GM18508 (cell line): ENCODE measurements at regions not wholly inside any gene's neighbourhood (a gene's known extent, or its start where the extent isn't known, plus 50 kb on each side); places are given as distances from the start of the nearest gene placed in this dataset.

Experiments used
- ATAC-seq: cut with Tn5 transposase; IDR thresholded peaks from one replicate; pipeline ENCODE4 v1.9.1; 2021; ENCODE audit warnings: moderate number of reproducible peaks; ENCODE audit not compliant: insufficient read depth, unreplicated experiment

GRCh38 chr10:131010965-131011575 lies 300.5 kb downstream of the TCERG1L start:
- ATAC-seq: no peak

- no peak for ATAC-seq
Measured at GRCh38 chr10:131011936-131012640, 299.4 kb downstream of the TCERG1L start.

- no peak for ATAC-seq
Measured at GRCh38 chr10:131012641-131012985, 298.9 kb downstream of the TCERG1L start.

GRCh38 chr10:131013281-131013912 lies 298.1 kb downstream of the TCERG1L start:
- no peak for ATAC-seq

DNA sequence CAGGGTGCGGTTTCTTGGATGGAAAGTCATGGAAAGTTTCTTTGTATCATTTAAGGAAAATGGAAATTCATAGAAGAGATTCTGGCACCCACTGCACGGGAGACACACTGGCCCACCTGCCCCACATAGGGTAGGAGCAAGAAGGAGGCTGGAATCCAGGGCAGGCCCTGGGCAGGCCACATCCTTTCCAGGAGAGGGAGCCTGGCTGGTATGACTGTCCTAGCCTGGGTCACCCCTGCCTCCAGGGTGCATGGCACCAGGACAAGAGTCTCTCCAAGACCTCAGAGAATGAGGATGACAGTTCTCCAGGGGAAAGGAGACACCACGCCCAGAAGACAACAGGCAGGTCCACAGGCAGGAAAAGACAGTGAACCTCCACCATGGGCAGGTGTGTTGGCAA lies 297.2 kb downstream of the TCERG1L start:
- no peak for ATAC-seq

- ATAC-seq: no peak
Measured at GRCh38 chr10:131015271-131015670, 296.2 kb downstream of the TCERG1L start.

- ATAC-seq: no peak
Measured at GRCh38 chr10:131016556-131016955, 295.0 kb downstream of the TCERG1L start.

DNA sequence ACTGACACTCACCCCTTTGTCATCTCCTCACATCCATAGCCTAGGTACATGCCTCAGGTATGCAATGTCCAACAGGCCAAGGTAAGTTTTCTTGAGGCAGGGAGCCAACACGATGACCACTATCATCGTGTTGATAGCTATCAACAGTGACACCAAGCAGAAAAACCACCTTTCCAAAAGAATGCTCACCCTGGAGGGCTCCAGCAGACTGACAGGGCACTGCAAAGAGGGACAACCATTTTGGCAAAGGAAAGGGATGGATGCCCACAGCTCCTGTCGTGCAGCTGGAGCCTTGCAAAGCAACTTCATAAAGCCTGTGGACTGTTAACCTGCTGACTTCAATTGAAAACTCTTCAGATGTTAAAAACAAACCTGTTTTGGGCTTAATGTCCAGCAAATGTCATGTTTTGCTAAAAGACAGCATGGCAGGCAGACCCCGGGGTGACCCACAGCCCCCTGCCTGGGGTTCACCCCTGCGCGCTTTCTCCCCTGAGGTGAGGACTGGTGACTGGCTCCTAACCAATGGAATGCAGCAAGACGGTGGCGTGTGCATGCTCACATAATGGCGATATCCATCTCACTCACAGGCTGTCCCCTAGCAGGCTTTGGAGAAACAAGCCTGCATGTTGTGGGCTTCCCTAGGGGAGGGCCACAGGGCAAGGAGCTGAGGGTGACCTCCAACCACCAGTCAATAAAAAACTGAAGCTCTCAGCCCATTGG lies 293.8 kb downstream of the TCERG1L start:
- no peak for ATAC-seq

DNA sequence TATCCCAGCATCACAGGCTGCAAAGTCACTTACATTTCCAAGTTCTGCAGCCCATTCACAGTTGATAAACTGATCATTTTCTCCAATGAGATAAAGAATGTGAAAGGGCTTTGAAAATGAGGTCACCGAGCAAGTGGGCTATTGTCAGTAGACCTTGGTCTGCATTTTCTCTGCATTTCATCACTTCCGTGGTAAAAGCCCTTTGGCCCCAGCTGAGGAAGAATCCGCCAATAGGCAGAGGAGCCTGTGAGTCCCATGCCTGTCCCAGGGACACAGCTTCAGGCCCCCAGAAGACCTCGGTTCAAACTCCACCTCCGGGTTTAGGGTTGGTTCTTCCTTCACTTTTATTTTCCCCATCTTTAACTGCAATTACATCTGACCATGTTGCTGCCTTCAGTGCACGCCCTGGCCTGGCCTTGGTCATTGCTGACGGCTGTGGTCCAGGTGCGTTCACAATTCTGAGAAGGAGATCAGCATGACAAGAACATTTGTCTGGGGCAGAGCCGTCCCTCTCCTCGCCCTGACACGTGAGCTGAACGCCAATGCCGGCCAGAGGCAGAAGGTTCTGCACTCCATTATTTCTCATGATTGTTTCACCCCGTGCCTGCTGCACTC lies 292.5 kb downstream of the TCERG1L start:
- no peak for ATAC-seq

GRCh38 chr10:131019696-131020095 lies 291.8 kb downstream of the TCERG1L start:
- ATAC-seq: no peak

DNA sequence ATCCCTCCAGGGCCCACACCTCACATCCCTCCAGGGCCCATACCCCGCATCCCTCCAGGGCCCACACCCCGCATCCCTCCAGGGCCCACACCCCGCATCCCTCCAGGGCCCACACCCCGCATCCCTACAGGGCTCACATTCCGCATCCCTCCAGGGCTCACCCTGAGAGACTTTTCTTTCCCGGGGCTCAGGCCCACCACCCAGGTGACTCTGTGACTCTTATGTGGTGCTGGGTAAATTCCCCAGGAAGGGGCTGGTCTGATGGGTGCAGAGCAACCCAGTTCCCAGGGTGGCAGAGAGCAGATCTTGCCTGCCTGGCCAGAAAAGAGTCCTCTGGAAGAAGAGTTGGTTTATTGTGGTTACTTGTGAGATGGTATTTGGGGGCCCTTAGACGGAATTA lies 290.7 kb downstream of the TCERG1L start:
- ATAC-seq: no peak

- ATAC-seq: no peak
Measured at GRCh38 chr10:131021246-131021895, 290.1 kb downstream of the TCERG1L start.

DNA sequence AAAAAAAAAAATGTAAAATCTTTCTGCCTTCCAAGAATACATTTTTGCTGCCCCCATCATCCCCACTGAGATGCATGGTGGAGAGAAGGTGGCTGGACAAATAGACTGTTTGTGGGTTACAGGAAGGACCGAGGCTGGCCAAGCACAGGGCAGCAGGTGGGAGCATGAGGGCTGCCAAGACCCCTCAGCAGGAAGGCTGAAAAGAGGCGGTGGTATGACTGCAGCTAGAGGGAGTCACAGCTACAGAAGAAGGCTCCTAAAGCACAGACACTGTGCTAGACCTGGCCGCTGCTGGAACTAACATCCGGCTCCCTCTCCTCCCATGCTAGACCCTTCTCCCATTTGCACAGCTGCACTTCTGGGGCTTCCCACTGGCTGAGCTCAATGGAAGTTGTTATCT lies 289.6 kb downstream of the TCERG1L start:
- no peak for ATAC-seq

- ATAC-seq: no peak
Measured at GRCh38 chr10:131022369-131022768, 289.2 kb downstream of the TCERG1L start.

DNA sequence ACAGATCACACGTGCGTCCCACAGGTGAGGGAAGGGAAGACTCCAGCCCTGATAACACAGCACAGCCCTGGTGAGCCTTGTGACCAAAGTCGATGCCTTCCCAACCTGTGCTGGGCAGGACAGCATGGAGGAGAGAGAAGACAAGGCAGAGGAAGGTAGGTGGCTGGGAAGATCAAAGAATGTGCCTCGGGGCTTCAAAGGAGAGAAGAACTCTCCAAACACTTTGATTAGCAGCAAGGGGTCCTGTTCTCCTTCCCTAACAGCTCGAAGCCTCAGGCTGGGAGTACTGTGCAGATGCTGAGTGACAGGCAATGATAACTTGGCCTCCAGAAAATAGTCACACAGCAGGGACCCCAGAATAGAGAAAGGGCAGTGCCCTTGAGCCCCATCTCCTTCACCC lies 288.5 kb downstream of the TCERG1L start:
- ATAC-seq: no peak

DNA sequence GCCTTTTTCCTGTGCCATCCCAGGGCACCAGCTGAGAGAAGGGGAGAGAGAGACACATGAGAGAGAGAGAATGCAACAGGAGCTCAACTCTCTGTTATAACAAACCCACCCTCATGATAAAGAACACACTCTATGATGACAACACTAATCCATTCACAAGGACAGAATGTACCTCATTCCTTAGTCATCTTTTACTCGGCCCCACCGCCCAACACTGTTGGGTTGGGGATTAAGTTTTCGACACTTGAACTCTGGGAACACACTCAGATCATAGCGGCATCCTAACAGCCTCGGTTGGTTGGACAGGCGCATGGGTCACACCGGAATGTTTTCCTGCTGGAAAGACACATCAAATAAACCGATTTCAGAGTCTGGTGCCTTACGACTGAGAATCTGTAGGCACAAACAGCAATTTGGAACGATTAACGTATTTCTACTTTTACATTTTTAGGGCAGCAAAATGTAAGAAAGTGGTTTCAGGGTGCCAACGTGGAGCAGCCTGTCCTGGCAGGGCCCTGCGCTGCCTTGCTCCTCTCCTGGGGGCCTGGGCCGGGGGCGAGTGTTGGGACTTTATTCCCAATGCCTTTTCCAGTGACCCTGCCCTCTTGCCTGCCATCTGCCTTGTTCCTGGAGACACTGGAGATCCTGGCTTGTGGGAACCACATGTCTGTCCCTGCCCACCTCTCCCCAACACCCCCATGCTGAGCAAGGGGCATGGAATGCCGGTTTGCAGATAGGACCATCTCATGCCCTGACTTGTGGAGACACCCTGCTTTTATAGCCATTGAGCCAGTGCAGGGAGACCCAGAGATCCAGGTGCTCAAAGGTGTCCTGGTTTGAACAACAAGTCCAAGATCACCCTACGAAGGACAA lies 287.0 kb downstream of the TCERG1L start:
- no peak for ATAC-seq

DNA sequence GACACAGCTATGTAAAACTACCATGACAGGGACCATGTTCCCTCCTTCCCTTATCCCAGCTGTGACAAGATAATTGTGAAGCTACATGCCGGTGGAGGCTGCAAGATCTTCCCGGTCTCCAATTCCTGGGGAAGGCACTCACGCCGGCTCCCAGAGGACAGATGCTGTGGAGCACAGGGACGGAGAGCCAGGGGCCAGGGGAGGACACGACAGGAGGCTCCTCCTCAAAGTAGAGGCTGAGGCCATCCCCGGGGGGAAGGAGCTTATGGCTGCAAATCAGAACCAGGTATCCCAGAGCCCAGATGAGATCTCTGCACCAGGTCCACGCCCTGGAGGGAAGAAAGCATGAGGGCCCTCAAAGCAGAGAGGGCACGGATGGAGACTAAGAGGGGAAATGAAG lies 286.2 kb downstream of the TCERG1L start:
- no peak for ATAC-seq

GRCh38 chr10:131027256-131027655 lies 284.3 kb downstream of the TCERG1L start:
- no peak for ATAC-seq

- ATAC-seq: no peak
Measured at GRCh38 chr10:131031346-131031745, 280.2 kb downstream of the TCERG1L start.
